Lung (tissue), 11 donors: ENCODE measurements at regions not wholly inside any gene's neighbourhood (a gene's known extent, or its start where the extent isn't known, plus 50 kb on each side); places are given as distances from the start of the nearest gene placed in this dataset.

Source experiments
- ATAC-seq: fragments of 200-7000 bp; cut with Tn5 transposase; one replicate; pipeline ENCODE4 v1.9.1; 2020; ENCODE audit warnings: moderate number of reproducible peaks; ENCODE audit not compliant: insufficient read depth, low FRiP score
- DNase-seq, 3 donors: peaks; one replicate each; pipeline ENCODE4 v3.0.0-alpha.2; 2013 to 2017
- H3K27ac ChIP-seq, 2 donors: one replicate each; pipeline ENCODE4 v1.5.1; 2013; ENCODE audit warnings: mild to moderate bottlenecking in 2 of 2, moderate library complexity in 2 of 2, control low read depth in 1 of 2, inconsistent platforms in 1 of 2, low read depth in 1 of 2, low read length in 1 of 2
- H3K27me3 ChIP-seq, 3 donors: one replicate each; pipeline ENCODE4 v1.5.1; 2013; ENCODE audit warnings: low read length in 2 of 3; ENCODE audit not compliant: control insufficient read depth in 3 of 3, insufficient read depth in 3 of 3
- H3K36me3 ChIP-seq, 4 donors: one replicate each; pipeline ENCODE4 v1.5.1; 2013; ENCODE audit warnings: low read length in 4 of 4, mild to moderate bottlenecking in 1 of 4, moderate library complexity in 1 of 4; ENCODE audit not compliant: control insufficient read depth in 4 of 4, insufficient read depth in 4 of 4
- H3K4me1 ChIP-seq, 5 donors: one replicate each; pipeline ENCODE4 v1.5.1; 2013; ENCODE audit warnings: low read length in 5 of 5, mild to moderate bottlenecking in 2 of 5, moderate library complexity in 1 of 5; ENCODE audit not compliant: control insufficient read depth in 5 of 5, insufficient read depth in 5 of 5
- H3K4me3 ChIP-seq: one replicate; pipeline ENCODE4 v1.5.1; 2013; ENCODE audit warnings: mild to moderate bottlenecking, control low read depth, moderate library complexity
- H3K9ac ChIP-seq, 2 donors: one replicate each; pipeline ENCODE4 v1.5.1; 2013; ENCODE audit warnings: low read length in 2 of 2, control low read depth in 1 of 2; ENCODE audit not compliant: insufficient read depth in 1 of 2
- H3K9me3 ChIP-seq, 4 donors: one replicate each; pipeline ENCODE4 v1.5.1; 2013; ENCODE audit warnings: low read length in 3 of 4, mild to moderate bottlenecking in 1 of 4, moderate library complexity in 1 of 4; ENCODE audit not compliant: control insufficient read depth in 4 of 4, insufficient read depth in 3 of 4
- CTCF ChIP-seq: IDR thresholded peaks from 2 replicates; pipeline ENCODE4 v1.5.1; 2012; ENCODE audit warnings: mild to moderate bottlenecking; ENCODE audit errors: control extremely low read depth, extremely low read depth
- WGBS, 2 donors: extraction: QIAGEN DNeasy Blood & Tissue Kit; methylation state at CpG; one replicate each; pipeline ENCODE4 v1.1.7; 2013; 5-methylcytosine and 5-hydroxymethylcytosine counted together
- donor health status: control.
- donor health status: control.
- donor health status: Bipolar disorder and iron deficiency.
- donor health status: healthy.
- donor health status: DM: yes; HTN: yes; CAD: no.

- DNase-seq = no peak
- Histone ChIP-seq H3K4me3 (no peak overlapping the region), H3K27ac (no peak overlapping the region), H3K9me3 (no peaks in the 10 kb centered on the region), H3K36me3 (no peaks in the 10 kb centered on the region), H3K27me3 (no peaks in the 10 kb centered on the region), H3K9ac (no peak overlapping the region), H3K4me1 (no peaks in the 10 kb centered on the region)
- TF ChIP-seq CTCF = no peak
- ATAC-seq = no peak
- WGBS, 2 donors = 85 to 89% methylated on average over 2 of the region's 2 CpGs
These were observed 116.6 kb downstream of the NTMT2 start for GRCh38 chr1:170262276-170262939.

GRCh38 chr1:170265234-170265633 lies 119.5 kb downstream of the NTMT2 start:
- no peak for TF ChIP-seq CTCF
- Histone ChIP-seq H3K9me3 (no peaks in the 10 kb centered on the region), H3K27me3 (no peaks in the 10 kb centered on the region), H3K4me1 (no peaks in the 10 kb centered on the region), H3K4me3 (no peak overlapping the region), H3K27ac (no peak overlapping the region), H3K9ac (no peak overlapping the region), H3K36me3 (no peaks in the 10 kb centered on the region)
- no peak for DNase-seq
- ATAC-seq = no peak
- WGBS, 2 donors = 59 to 85% methylated on average over 1 of the region's 1 CpG

- H3K36me3 ChIP-seq = no peaks in the 10 kb centered on the region
- ATAC-seq = no peak
These were observed 121.6 kb downstream of the NTMT2 start for GRCh38 chr1:170267317-170267716.

More at GRCh38 chr1:170267317-170267716, 121.6 kb downstream of the NTMT2 start:
- no peak for DNase-seq
- Histone ChIP-seq H3K4me3 (no peak overlapping the region), H3K4me1 (no peaks in the 10 kb centered on the region), H3K9me3 (no peaks in the 10 kb centered on the region), H3K9ac (no peak overlapping the region), H3K27ac (no peak overlapping the region), H3K27me3 (no peaks in the 10 kb centered on the region)
- TF ChIP-seq CTCF = no peak
